Stomach (tissue), 4 donors: ENCODE measurements at regions not wholly inside any gene's neighbourhood (a gene's known extent, or its start where the extent isn't known, plus 50 kb on each side); places are given as distances from the start of the nearest gene placed in this dataset.
"Not testable (repeated sequence)": the region's sequence is repeated elsewhere in the genome, so short reads cannot be mapped to it uniquely, and the experiment has no call there.

Experiments used
- CTCF ChIP-seq, 7 experiments: fragments of 450-650 bp in 4 of 7; fragments of 200-600 bp in 3 of 7; sonication (generic) in 3 of 7; IDR thresholded peaks; one replicate each; pipeline ENCODE4 v1.5.1; 2016 to 2019; ENCODE audit warnings: antibody characterized with exemption in 7 of 7, control low read depth in 2 of 7, mild to moderate bottlenecking in 1 of 7
- POLR2A ChIP-seq, 4 donors: fragments of 450-650 bp; IDR thresholded peaks; one replicate each; pipeline ENCODE4 v1.6.1; 2016; ENCODE audit warnings: antibody characterized with exemption in 4 of 4, control low read depth in 2 of 4, mild to moderate bottlenecking in 1 of 4, moderate library complexity in 1 of 4
- POLR2AphosphoS5 ChIP-seq, 3 donors: sonication (generic); formaldehyde crosslinking; IDR thresholded peaks; one replicate each; pipeline ENCODE4 v1.6.1; 2016; ENCODE audit warnings: antibody characterized with exemption in 3 of 3

- not testable (repeated sequence) for TF ChIP-seq CTCF, POLR2AphosphoS5, POLR2A (IDR thresholded peaks at IDR 0.05)
Measured at GRCh38 chr15:31635715-31636114, 309.1 kb downstream of the KLF13 start.
